Gastroesophageal sphincter (tissue), 3 donors: ENCODE measurements at regions not wholly inside any gene's neighbourhood (a gene's known extent, or its start where the extent isn't known, plus 50 kb on each side); places are given as distances from the start of the nearest gene placed in this dataset.

Source experiments
- CTCF ChIP-seq, 4 experiments: fragments of 200-600 bp in 2 of 4; fragments of 450-650 bp in 2 of 4; sonication (generic) in 1 of 4; IDR thresholded peaks; one replicate each; pipeline ENCODE4 v1.5.1; 2017 to 2019; ENCODE audit warnings: antibody characterized with exemption in 4 of 4, mild to moderate bottlenecking in 2 of 4, moderate library complexity in 2 of 4
- POLR2A ChIP-seq, 2 donors: fragments of 450-650 bp; IDR thresholded peaks; one replicate each; pipeline ENCODE4 v1.6.1; 2017; ENCODE audit warnings: antibody characterized with exemption in 2 of 2, mild to moderate bottlenecking in 2 of 2, moderate library complexity in 1 of 2

- TF ChIP-seq POLR2A (IDR thresholded peaks at IDR 0.05) (no peak), CTCF (IDR thresholded peaks at IDR 0.05) (no peak)
Observed at GRCh38 chr12:87929346-87929745, 99.9 kb downstream of the C12orf50 start.
